GM12878 (cell line): ENCODE measurements at regions not wholly inside any gene's neighbourhood (a gene's known extent, or its start where the extent isn't known, plus 50 kb on each side); places are given as distances from the start of the nearest gene placed in this dataset.

Experiments
- CEBPB ChIP-seq, 2 experiments: fragments of 150-350 bp in 1 of 2; IDR thresholded peaks; 2 replicates each; pipeline ENCODE4 v1.6.1; 2012 to 2014; ENCODE audit warnings: low read depth in 2 of 2, low read length in 2 of 2, borderline replicate concordance in 1 of 2, inconsistent platforms in 1 of 2
- ESRRA ChIP-seq: IDR thresholded peaks from 2 replicates; pipeline ENCODE4 v1.6.1; 2012; ENCODE audit warnings: mild to moderate bottlenecking, low read length, improper control_type of control experiment
- JUND ChIP-seq: IDR thresholded peaks from 2 replicates; pipeline ENCODE4 v1.6.1; 2012; ENCODE audit warnings: low read depth, mild to moderate bottlenecking, low read length, improper control_type of control experiment, moderate library complexity
- NFIC ChIP-seq: IDR thresholded peaks from 2 replicates; pipeline ENCODE4 v1.6.1; 2012; ENCODE audit warnings: low read depth, mild to moderate bottlenecking, inconsistent platforms, low read length, moderate library complexity
- PAX5 ChIP-seq: IDR thresholded peaks from 2 replicates; pipeline ENCODE4 v1.6.1; 2011; ENCODE audit warnings: low read depth, low read length, borderline replicate concordance
- TF ChIP-seq, protein P1 (sequence below): IDR thresholded peaks from 2 replicates; pipeline ENCODE4 v1.6.1; 2012; ENCODE audit warnings: low read depth, low read length, improper control_type of control experiment
- TF ChIP-seq, protein P2 (sequence below): IDR thresholded peaks from 2 replicates; pipeline ENCODE4 v1.6.1; 2011; ENCODE audit warnings: low read depth, mild to moderate bottlenecking, low read length, moderate library complexity, borderline replicate concordance; ENCODE audit errors: extremely low read depth

DNA sequence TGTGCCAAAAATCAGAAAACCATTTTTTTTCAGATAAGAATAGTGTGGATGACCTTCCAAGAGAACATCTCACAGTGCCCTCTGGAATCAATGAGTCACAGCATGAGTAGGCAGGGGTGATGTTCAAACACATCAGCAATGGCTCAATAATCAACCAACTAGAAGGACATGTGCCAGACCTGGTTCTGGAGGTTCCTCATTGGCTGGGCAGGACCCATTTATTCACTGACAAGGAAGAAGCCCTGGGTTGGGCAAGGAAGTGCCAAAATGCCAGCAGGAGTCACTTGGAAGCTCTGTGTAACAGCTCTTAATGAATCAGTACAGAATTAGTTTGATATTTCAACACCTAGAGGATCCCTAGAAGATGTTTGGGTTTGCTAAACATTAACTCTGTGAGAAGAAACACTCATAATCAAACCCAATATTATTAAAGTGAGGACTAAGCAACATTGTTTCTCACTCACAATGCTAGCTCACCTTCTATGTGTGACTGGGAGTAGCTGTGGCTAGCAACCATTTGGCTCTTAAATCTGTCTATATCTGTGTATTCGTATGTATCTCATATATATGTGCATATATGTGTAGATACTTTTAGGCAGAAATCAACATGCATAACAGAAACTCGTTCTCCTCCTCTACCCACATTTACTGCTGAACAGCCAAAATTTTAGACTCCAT is 72.3 kb upstream of the APBB1IP start:
- no peak for TF ChIP-seq CEBPB (IDR thresholded peaks at IDR 0.05; ENCODE audit: borderline replicate concordance in 1 of 2, low read depth in 2 of 2, low read length in 2 of 2)
- TF ChIP-seq JUND, result no peak
- no peak for TF ChIP-seq ESRRA
- TF ChIP-seq, protein P1, sequence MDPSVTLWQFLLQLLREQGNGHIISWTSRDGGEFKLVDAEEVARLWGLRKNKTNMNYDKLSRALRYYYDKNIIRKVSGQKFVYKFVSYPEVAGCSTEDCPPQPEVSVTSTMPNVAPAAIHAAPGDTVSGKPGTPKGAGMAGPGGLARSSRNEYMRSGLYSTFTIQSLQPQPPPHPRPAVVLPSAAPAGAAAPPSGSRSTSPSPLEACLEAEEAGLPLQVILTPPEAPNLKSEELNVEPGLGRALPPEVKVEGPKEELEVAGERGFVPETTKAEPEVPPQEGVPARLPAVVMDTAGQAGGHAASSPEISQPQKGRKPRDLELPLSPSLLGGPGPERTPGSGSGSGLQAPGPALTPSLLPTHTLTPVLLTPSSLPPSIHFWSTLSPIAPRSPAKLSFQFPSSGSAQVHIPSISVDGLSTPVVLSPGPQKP, result no peak
- TF ChIP-seq PAX5, result no peak
- no peak for TF ChIP-seq NFIC
- TF ChIP-seq, protein P2, sequence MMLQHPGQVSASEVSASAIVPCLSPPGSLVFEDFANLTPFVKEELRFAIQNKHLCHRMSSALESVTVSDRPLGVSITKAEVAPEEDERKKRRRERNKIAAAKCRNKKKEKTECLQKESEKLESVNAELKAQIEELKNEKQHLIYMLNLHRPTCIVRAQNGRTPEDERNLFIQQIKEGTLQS, result no peak
